ENCODE measurements at regions not wholly inside any gene's neighbourhood (a gene's known extent, or its start where the extent isn't known, plus 50 kb on each side); places are given as distances from the start of the nearest gene placed in this dataset.

GRCh38 chr5:51881901-51882300, 498.7 kb downstream of the ISL1 start:
- H3K36me3 ChIP-seq: no peaks in the 10 kb centered on the region
- H3K27ac ChIP-seq: no peak overlapping the region
- no peaks in the 10 kb centered on the region for H3K4me1 ChIP-seq
- no peak for DNase-seq
- TF ChIP-seq CTCF (IDR thresholded peaks at IDR 0.05): no peak
- no peak for TF ChIP-seq POLR2A (IDR thresholded peaks at IDR 0.05)
- no peaks in the 10 kb centered on the region for H3K27me3 ChIP-seq
- no peaks in the 10 kb centered on the region for H3K9me3 ChIP-seq
- no peak overlapping the region for H3K4me3 ChIP-seq (replicated peaks in 1 of 3)
- intact Hi-C loops (cut with DNase I): no loop called here

GRCh38 chr5:51882647-51883046, 499.4 kb downstream of the ISL1 start:
- Histone ChIP-seq H3K36me3 (no peaks in the 10 kb centered on the region), H3K4me3 (replicated peaks in 1 of 3) (no peak overlapping the region), H3K9me3 (no peaks in the 10 kb centered on the region), H3K4me1 (no peaks in the 10 kb centered on the region), H3K27ac (no peak overlapping the region), H3K27me3 (no peaks in the 10 kb centered on the region)
- WGBS, 2 donors: 17 to 29% methylated on average over 1 of the region's 1 CpG
- TF ChIP-seq CTCF (IDR thresholded peaks at IDR 0.05) (no peak), POLR2A (IDR thresholded peaks at IDR 0.05) (no peak)
- no peak for DNase-seq
- intact Hi-C loops (cut with DNase I): no loop called here

GRCh38 chr5:51889703-51890102, 506.5 kb downstream of the ISL1 start:
- Histone ChIP-seq H3K27ac (no peak overlapping the region), H3K4me3 (replicated peaks in 1 of 3) (no peak overlapping the region), H3K4me1 (no peaks in the 10 kb centered on the region), H3K27me3 (no peaks in the 10 kb centered on the region), H3K36me3 (no peaks in the 10 kb centered on the region), H3K9me3 (no peaks in the 10 kb centered on the region)
- intact Hi-C loops (cut with DNase I): no loop called here
- 63 to 72% methylated on average over 2 of the region's 2 CpGs for WGBS, 2 donors
- TF ChIP-seq POLR2A (IDR thresholded peaks at IDR 0.05) (no peak), CTCF (IDR thresholded peaks at IDR 0.05) (no peak)
- no peak for DNase-seq

GRCh38 chr5:51890435-51891116, 507.3 kb downstream of the ISL1 start:
- Histone ChIP-seq H3K27me3 (no peaks in the 10 kb centered on the region), H3K9me3 (no peaks in the 10 kb centered on the region), H3K4me1 (no peaks in the 10 kb centered on the region), H3K27ac (no peak overlapping the region), H3K36me3 (no peaks in the 10 kb centered on the region), H3K4me3 (replicated peaks in 1 of 3) (no peak overlapping the region)
- intact Hi-C loops (cut with DNase I): no loop called here
- 47 to 65% methylated on average over 5 of the region's 5 CpGs for WGBS, 2 donors
- no peak for DNase-seq
- TF ChIP-seq POLR2A (IDR thresholded peaks at IDR 0.05): no peak
- no peak for TF ChIP-seq CTCF (IDR thresholded peaks at IDR 0.05)

- no peak overlapping the region for H3K27ac ChIP-seq
- intact Hi-C loops (cut with DNase I): no loop called here
- no peak for DNase-seq
- H3K36me3 ChIP-seq: no peaks in the 10 kb centered on the region
- no peaks in the 10 kb centered on the region for H3K4me1 ChIP-seq
- no peaks in the 10 kb centered on the region for H3K27me3 ChIP-seq
- whole genome bisulfite sequencing, 2 donors: 92 to 95% methylated on average over 1 of the region's 1 CpG
- no peak for TF ChIP-seq CTCF (IDR thresholded peaks at IDR 0.05)
- TF ChIP-seq POLR2A (IDR thresholded peaks at IDR 0.05): no peak
- H3K4me3 ChIP-seq (replicated peaks in 1 of 3): no peak overlapping the region
- no peaks in the 10 kb centered on the region for H3K9me3 ChIP-seq
Observed at GRCh38 chr5:51892680-51893079, 509.4 kb downstream of the ISL1 start.

Data from thyroid gland (tissue), 4 donors.